OCI-LY1 (cell line): ENCODE measurements at regions not wholly inside any gene's neighbourhood (a gene's known extent, or its start where the extent isn't known, plus 50 kb on each side); places are given as distances from the start of the nearest gene placed in this dataset.

Source experiments
- H2AFZ ChIP-seq: fragments of 200-600 bp; sonication (generic), shearing (Covaris generic); 2 replicates; pipeline ENCODE4 v1.6.0; 2014; ENCODE audit warnings: antibody characterized with exemption, mild to moderate bottlenecking, low read length
- H3F3A ChIP-seq: fragments of 200-600 bp; sonication (generic), shearing (Covaris generic); 2 replicates; pipeline ENCODE4 v1.6.0; 2014; ENCODE audit warnings: mild to moderate bottlenecking, antibody characterized with exemption, low read length, moderate library complexity; ENCODE audit not compliant: insufficient read depth
- H3K27ac ChIP-seq: fragments of 200-600 bp; sonication (generic); 2 replicates; pipeline ENCODE4 v1.5.1; 2014; ENCODE audit warnings: low read length, mixed run types, mild to moderate bottlenecking, low read depth; ENCODE audit not compliant: poor library complexity, severe bottlenecking
- H3K27me3 ChIP-seq: fragments of 200-600 bp; sonication (generic); 2 replicates; pipeline ENCODE4 v1.6.0; 2014; ENCODE audit warnings: antibody characterized with exemption, mild to moderate bottlenecking, low read length, moderate library complexity; ENCODE audit not compliant: insufficient read depth
- H3K36me3 ChIP-seq: fragments of 200-600 bp; sonication (generic); 2 replicates; pipeline ENCODE4 v1.6.1; 2014; ENCODE audit warnings: mild to moderate bottlenecking, antibody characterized with exemption, low read length, moderate library complexity, mixed read lengths; ENCODE audit not compliant: insufficient read depth
- H3K4me1 ChIP-seq: fragments of 200-600 bp; sonication (generic); 2 replicates; pipeline ENCODE4 v1.5.1; 2014; ENCODE audit warnings: mild to moderate bottlenecking, low read length, moderate library complexity; ENCODE audit not compliant: insufficient read depth, severe bottlenecking
- H3K4me2 ChIP-seq: fragments of 200-600 bp; sonication (generic), shearing (Covaris generic); 2 replicates; pipeline ENCODE4 v1.6.1; 2014; ENCODE audit warnings: low read length
- H3K4me3 ChIP-seq: fragments of 200-600 bp; sonication (generic); 2 replicates; pipeline ENCODE4 v1.5.1; 2014; ENCODE audit warnings: low read length, low read depth, mild to moderate bottlenecking, mixed read lengths; ENCODE audit not compliant: poor library complexity, severe bottlenecking
- H3K79me2 ChIP-seq: fragments of 200-600 bp; shearing (Covaris generic); 2 replicates; pipeline ENCODE4 v1.6.1; 2016; ENCODE audit warnings: mixed run types, low read length, mixed read lengths; ENCODE audit not compliant: insufficient read depth
- H3K9ac ChIP-seq: fragments of 200-600 bp; sonication (generic), shearing (Covaris generic); 2 replicates; pipeline ENCODE4 v1.6.1; 2014; ENCODE audit warnings: mild to moderate bottlenecking, low read length, mixed read lengths
- H3K9me2 ChIP-seq: fragments of 200-600 bp; sonication (generic), shearing (Covaris generic); 2 replicates; pipeline ENCODE4 v1.6.1; 2014; ENCODE audit warnings: low read depth, mild to moderate bottlenecking, low read length, mixed read lengths
- H3K9me3 ChIP-seq: fragments of 200-600 bp; shearing (Covaris generic); 2 replicates; pipeline ENCODE4 v1.6.1; 2014; ENCODE audit warnings: low read length, mixed read lengths
- H4K20me1 ChIP-seq: fragments of 200-600 bp; sonication (generic), shearing (Covaris generic); 2 replicates; pipeline ENCODE4 v1.6.0; 2016; ENCODE audit warnings: mild to moderate bottlenecking, low read length; ENCODE audit not compliant: insufficient read depth
- CTCF ChIP-seq: fragments of 200-600 bp; sonication (generic), shearing (Covaris generic); IDR thresholded peaks from 2 replicates; pipeline ENCODE4 v1.5.1; 2017; ENCODE audit warnings: mild to moderate bottlenecking, antibody characterized with exemption, low read length, moderate library complexity, mixed read lengths
- EZH2 ChIP-seq: fragments of 200-600 bp; sonication (generic), shearing (Covaris generic); IDR thresholded peaks from 2 replicates; pipeline ENCODE4 v1.8.0; 2017; ENCODE audit warnings: borderline replicate concordance, mixed run types, mild to moderate bottlenecking, antibody characterized with exemption, low read length, moderate library complexity, mixed read lengths

GRCh38 chr13:56902276-56902675 lies 238.4 kb upstream of the PRR20A start:
- no peaks in the 10 kb centered on the region for H4K20me1 ChIP-seq
- TF ChIP-seq EZH2: no peak
- no peak for TF ChIP-seq CTCF

GRCh38 chr13:56903710-56904282 lies 236.9 kb upstream of the PRR20A start:
- Histone ChIP-seq H3K79me2 (no peaks in the 10 kb centered on the region), H3K27me3 (no peaks in the 10 kb centered on the region), H3K4me2 (no peak overlapping the region), H3K36me3 (no peaks in the 10 kb centered on the region), H3K4me3 (no peak overlapping the region), H3K27ac (no peak overlapping the region), H4K20me1 (no peaks in the 10 kb centered on the region), H3F3A (no peaks in the 10 kb centered on the region), H2AFZ (no peak overlapping the region), H3K4me1 (no peaks in the 10 kb centered on the region), H3K9me2 (no peaks in the 10 kb centered on the region), H3K9me3 (no peaks in the 10 kb centered on the region), H3K9ac (no peak overlapping the region)
- no peak for TF ChIP-seq CTCF
- TF ChIP-seq EZH2: no peak

More at GRCh38 chr13:56902276-56902675, 238.4 kb upstream of the PRR20A start:
- H3F3A ChIP-seq: no peaks in the 10 kb centered on the region
- H2AFZ ChIP-seq: no peak overlapping the region
- H3K4me3 ChIP-seq: no peak overlapping the region
- no peaks in the 10 kb centered on the region for H3K9me2 ChIP-seq
- H3K27me3 ChIP-seq: no peaks in the 10 kb centered on the region
- H3K4me2 ChIP-seq: no peak overlapping the region
- no peaks in the 10 kb centered on the region for H3K79me2 ChIP-seq
- H3K27ac ChIP-seq: no peak overlapping the region
- H3K9me3 ChIP-seq: no peaks in the 10 kb centered on the region
- no peaks in the 10 kb centered on the region for H3K4me1 ChIP-seq
- H3K9ac ChIP-seq: no peak overlapping the region
- no peaks in the 10 kb centered on the region for H3K36me3 ChIP-seq

- no peaks in the 10 kb centered on the region for H4K20me1 ChIP-seq
- no peak overlapping the region for H3K27ac ChIP-seq
- H2AFZ ChIP-seq: no peak overlapping the region
These were observed 233.8 kb upstream of the PRR20A start for GRCh38 chr13:56906909-56907308.

More at GRCh38 chr13:56906909-56907308, 233.8 kb upstream of the PRR20A start:
- Histone ChIP-seq H3K4me2 (no peak overlapping the region), H3K4me3 (no peak overlapping the region), H3F3A (no peaks in the 10 kb centered on the region), H3K36me3 (no peaks in the 10 kb centered on the region), H3K9ac (no peak overlapping the region), H3K9me3 (no peaks in the 10 kb centered on the region), H3K79me2 (no peaks in the 10 kb centered on the region), H3K27me3 (no peaks in the 10 kb centered on the region), H3K9me2 (no peaks in the 10 kb centered on the region), H3K4me1 (no peaks in the 10 kb centered on the region)
- TF ChIP-seq CTCF (no peak), EZH2 (no peak)
